HG02623 (cell line): ENCODE measurements at regions not wholly inside any gene's neighbourhood (a gene's known extent, or its start where the extent isn't known, plus 50 kb on each side); places are given as distances from the start of the nearest gene placed in this dataset.
"Not testable (repeated sequence)": the region's sequence is repeated elsewhere in the genome, so short reads cannot be mapped to it uniquely, and the experiment has no call there.

Experiments
- ATAC-seq: cut with Tn5 transposase; IDR thresholded peaks from one replicate; pipeline ENCODE4 v1.9.1; 2021; ENCODE audit warnings: moderate library complexity; ENCODE audit not compliant: unreplicated experiment

GRCh38 chr7:115363916-115364315 lies 442.0 kb downstream of the MDFIC start:
- no peak for ATAC-seq

GRCh38 chr7:115359955-115360354 lies 438.1 kb downstream of the MDFIC start:
- no peak for ATAC-seq

- ATAC-seq, result no peak
Measured at GRCh38 chr7:115359119-115359518, 437.2 kb downstream of the MDFIC start.

- ATAC-seq, result no peak
Measured at GRCh38 chr7:115357703-115357999, 435.8 kb downstream of the MDFIC start.

- ATAC-seq, result no peak
Measured at GRCh38 chr7:115356999-115357702, 435.3 kb downstream of the MDFIC start.

- ATAC-seq, result peak; percentile 64
Measured at GRCh38 chr7:115356139-115356746, 434.3 kb downstream of the MDFIC start.

- ATAC-seq, result no peak
Measured at GRCh38 chr7:115354925-115355324, 433.0 kb downstream of the MDFIC start.

- ATAC-seq, result no peak
Measured at GRCh38 chr7:115352375-115352774, 430.5 kb downstream of the MDFIC start.

- no peak for ATAC-seq
Measured at GRCh38 chr7:115350764-115351163, 428.9 kb downstream of the MDFIC start.

GRCh38 chr7:115349635-115350034 lies 427.7 kb downstream of the MDFIC start:
- ATAC-seq, result no peak

- no peak for ATAC-seq
Measured at GRCh38 chr7:115346685-115347084, 424.8 kb downstream of the MDFIC start.

GRCh38 chr7:115340828-115341227 lies 418.9 kb downstream of the MDFIC start:
- ATAC-seq, result no peak

- no peak for ATAC-seq
Measured at GRCh38 chr7:115338016-115338415, 416.1 kb downstream of the MDFIC start.

- ATAC-seq, result no peak
Measured at GRCh38 chr7:115332691-115333090, 410.8 kb downstream of the MDFIC start.

GRCh38 chr7:115329006-115329405 lies 407.1 kb downstream of the MDFIC start:
- ATAC-seq, result no peak

- no peak for ATAC-seq
Measured at GRCh38 chr7:115328018-115328417, 406.1 kb downstream of the MDFIC start.

- no peak for ATAC-seq
Measured at GRCh38 chr7:115327326-115327725, 405.4 kb downstream of the MDFIC start.

GRCh38 chr7:115319541-115319940 lies 397.6 kb downstream of the MDFIC start:
- ATAC-seq, result no peak

- not testable (repeated sequence) for ATAC-seq
Measured at GRCh38 chr7:115310316-115310715, 388.4 kb downstream of the MDFIC start.

- ATAC-seq, result no peak
Measured at GRCh38 chr7:115306586-115306985, 384.7 kb downstream of the MDFIC start.

GRCh38 chr7:115300231-115300870 lies 378.5 kb downstream of the MDFIC start:
- no peak for ATAC-seq

GRCh38 chr7:115299397-115300037 lies 377.6 kb downstream of the MDFIC start:
- ATAC-seq, result no peak
